Testis (tissue), 2 donors: ENCODE measurements at regions not wholly inside any gene's neighbourhood (a gene's known extent, or its start where the extent isn't known, plus 50 kb on each side); places are given as distances from the start of the nearest gene placed in this dataset.

Experiments
- CTCF ChIP-seq, 3 experiments: fragments of 450-650 bp in 2 of 3; fragments of 200-600 bp in 1 of 3; sonication (generic) in 1 of 3; IDR thresholded peaks; one replicate each; pipeline ENCODE4 v1.5.1; 2016 to 2019; ENCODE audit warnings: antibody characterized with exemption in 3 of 3, mild to moderate bottlenecking in 2 of 3, moderate library complexity in 1 of 3
- POLR2A ChIP-seq: fragments of 450-650 bp; IDR thresholded peaks from one replicate; pipeline ENCODE4 v1.6.1; 2017; ENCODE audit warnings: antibody characterized with exemption, mild to moderate bottlenecking, moderate library complexity

DNA sequence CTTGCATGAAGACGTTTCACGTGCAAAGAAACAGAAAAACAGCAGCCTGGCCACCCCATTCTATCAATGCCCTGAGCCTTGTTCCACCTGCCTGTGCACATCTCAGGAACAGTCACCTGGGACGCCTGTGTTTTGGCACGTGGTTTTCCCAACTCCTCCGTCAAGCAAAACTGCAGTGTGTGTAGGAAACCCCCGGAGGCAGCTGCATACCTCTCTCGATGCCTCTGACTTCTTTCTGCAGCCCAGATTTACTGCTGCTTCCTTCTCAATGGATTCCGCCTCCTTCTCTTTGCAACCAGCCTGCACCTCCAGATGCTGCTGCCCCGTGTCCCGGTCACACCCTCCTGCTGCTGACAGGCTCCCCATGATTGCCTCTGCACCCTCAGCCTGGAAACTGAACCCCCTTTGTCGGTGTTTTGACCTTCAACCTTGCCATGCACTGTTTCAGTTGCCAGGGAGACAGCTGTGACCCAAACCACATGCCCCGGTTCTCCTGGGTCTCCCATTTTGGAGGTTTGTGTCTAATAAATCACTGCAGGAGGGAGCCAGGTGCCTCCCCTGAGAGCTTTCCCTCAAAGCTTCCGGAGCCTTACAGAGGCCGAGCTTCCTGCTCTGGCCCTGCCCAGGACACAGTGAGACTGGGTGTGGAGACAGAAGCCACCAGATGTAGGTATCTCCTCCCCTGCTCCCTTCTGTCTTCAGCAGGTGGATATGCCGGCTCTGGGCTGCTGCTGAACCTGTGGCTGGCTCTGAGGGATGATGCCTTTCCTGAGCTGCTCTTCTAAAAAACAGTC lies 395.5 kb upstream of the IRX1 start:
- TF ChIP-seq POLR2A (no peak), CTCF (IDR thresholded peaks at IDR 0.05) (no peak)
